H9 (cell line): ENCODE measurements at regions not wholly inside any gene's neighbourhood (a gene's known extent, or its start where the extent isn't known, plus 50 kb on each side); places are given as distances from the start of the nearest gene placed in this dataset.

Experiments used
- DNase-seq: peaks from one replicate; pipeline ENCODE4 v3.0.0-alpha.2; 2017
- H2AFZ ChIP-seq: one replicate; pipeline ENCODE4 v1.6.1; 2013; ENCODE audit warnings: mild to moderate bottlenecking, low read length, control low read depth, moderate library complexity
- H2AK5ac ChIP-seq: 2 replicates; pipeline ENCODE4 v1.6.1; 2013; ENCODE audit warnings: low read length, control low read depth, mixed read lengths; ENCODE audit not compliant: insufficient read length
- H2BK120ac ChIP-seq: one replicate; pipeline ENCODE4 v1.6.1; 2013; ENCODE audit warnings: low read depth, mild to moderate bottlenecking, low read length, control low read depth, inconsistent platforms; ENCODE audit not compliant: poor library complexity, severe bottlenecking
- H2BK12ac ChIP-seq: 2 replicates; pipeline ENCODE4 v1.6.1; 2013; ENCODE audit warnings: low read length, control low read depth, mixed read lengths, low read depth; ENCODE audit not compliant: insufficient read length
- H2BK15ac ChIP-seq: 2 replicates; pipeline ENCODE4 v1.6.1; 2013; ENCODE audit warnings: low read depth, low read length, control low read depth
- H2BK20ac ChIP-seq: one replicate; pipeline ENCODE4 v1.6.1; 2013; ENCODE audit warnings: low read depth, mild to moderate bottlenecking, low read length, control low read depth, inconsistent platforms; ENCODE audit not compliant: poor library complexity, severe bottlenecking
- H2BK5ac ChIP-seq: 2 replicates; pipeline ENCODE4 v1.6.1; 2013; ENCODE audit warnings: low read length, control low read depth, mixed read lengths; ENCODE audit not compliant: insufficient read length
- H3K14ac ChIP-seq: 2 replicates; pipeline ENCODE4 v1.6.1; 2013; ENCODE audit warnings: low read length, control low read depth; ENCODE audit not compliant: insufficient read depth
- H3K18ac ChIP-seq: 2 replicates; pipeline ENCODE4 v1.6.1; 2013; ENCODE audit warnings: low read depth, mild to moderate bottlenecking, mixed read lengths, low read length, control low read depth; ENCODE audit not compliant: insufficient read length
- H3K23ac ChIP-seq: 2 replicates; pipeline ENCODE4 v1.6.1; 2013; ENCODE audit warnings: low read length, control low read depth, mixed read lengths, low read depth; ENCODE audit not compliant: insufficient read length
- H3K23me2 ChIP-seq: 2 replicates; pipeline ENCODE4 v1.6.1; 2013; ENCODE audit warnings: low read depth, mild to moderate bottlenecking, mixed read lengths, low read length, control low read depth; ENCODE audit not compliant: insufficient read length, poor library complexity, severe bottlenecking
- H3K27ac ChIP-seq: 2 replicates; pipeline ENCODE4 v1.5.1; 2013; ENCODE audit warnings: low read length, control low read depth, mixed read lengths, low read depth; ENCODE audit not compliant: insufficient read length
- H3K27me3 ChIP-seq: 2 replicates; pipeline ENCODE4 v1.6.1; 2013; ENCODE audit warnings: low read length, control low read depth, inconsistent platforms; ENCODE audit not compliant: insufficient read depth
- H3K4ac ChIP-seq: 2 replicates; pipeline ENCODE4 v1.6.1; 2013; ENCODE audit warnings: low read depth, mild to moderate bottlenecking, control low read depth, inconsistent platforms, low read length, moderate library complexity
- H3K4me1 ChIP-seq: 2 replicates; pipeline ENCODE4 v1.6.1; 2013; ENCODE audit warnings: low read length, control low read depth, inconsistent platforms; ENCODE audit not compliant: insufficient read depth
- H3K4me2 ChIP-seq: 2 replicates; pipeline ENCODE4 v1.6.1; 2013; ENCODE audit warnings: low read length, control low read depth, mixed read lengths; ENCODE audit not compliant: insufficient read length, insufficient read depth
- H3K56ac ChIP-seq: 2 replicates; pipeline ENCODE4 v1.6.1; 2013; ENCODE audit warnings: low read depth, mild to moderate bottlenecking, mixed read lengths, low read length, control low read depth; ENCODE audit not compliant: insufficient read length
- H3K79me1 ChIP-seq: 2 replicates; pipeline ENCODE4 v1.6.1; 2013; ENCODE audit warnings: low read depth, mild to moderate bottlenecking, moderate library complexity, low read length, control low read depth, inconsistent platforms; ENCODE audit not compliant: insufficient read depth, poor library complexity, severe bottlenecking
- H3K79me2 ChIP-seq: 2 replicates; pipeline ENCODE4 v1.6.1; 2013; ENCODE audit warnings: low read length, control low read depth, inconsistent platforms; ENCODE audit not compliant: insufficient read depth
- H3K9ac ChIP-seq: 2 replicates; pipeline ENCODE4 v1.6.1; 2013; ENCODE audit warnings: low read length, control low read depth, mixed read lengths; ENCODE audit not compliant: insufficient read length; ENCODE audit errors: extremely low read depth
- H3K9me3 ChIP-seq: one replicate; pipeline ENCODE4 v1.6.1; 2013; ENCODE audit warnings: low read depth, low read length, inconsistent platforms; ENCODE audit not compliant: control insufficient read depth
- H3T11ph ChIP-seq: one replicate; pipeline ENCODE4 v1.6.1; 2013; ENCODE audit warnings: mild to moderate bottlenecking, low read length, control low read depth, inconsistent platforms
- H4K20me1 ChIP-seq: one replicate; pipeline ENCODE4 v1.6.1; 2013; ENCODE audit not compliant: control insufficient read depth, insufficient read length, insufficient read depth
- H4K5ac ChIP-seq: 2 replicates; pipeline ENCODE4 v1.6.1; 2013; ENCODE audit warnings: low read depth, mild to moderate bottlenecking, mixed read lengths, low read length, control low read depth; ENCODE audit not compliant: insufficient read length
- H4K8ac ChIP-seq: replicated peaks from 2 replicates; pipeline ENCODE4 v1.6.1; 2013; ENCODE audit warnings: low read length, control low read depth, mixed read lengths, low read depth; ENCODE audit not compliant: insufficient read length
- H4K91ac ChIP-seq: 2 replicates; pipeline ENCODE4 v1.6.1; 2013; ENCODE audit warnings: low read depth, mild to moderate bottlenecking, moderate library complexity, mixed read lengths, low read length, control low read depth; ENCODE audit not compliant: insufficient read length
- H3K27ac Mint-ChIP-seq, 3 experiments: 2 replicates in 2 of 3; 3 replicates in 1 of 3; pipeline ENCODE4 v1.8.0; 2020 to 2021; ENCODE audit warnings: mixed read lengths in 3 of 3, mild to moderate bottlenecking in 1 of 3, moderate library complexity in 1 of 3
- H3K27me3 Mint-ChIP-seq: 2 replicates; pipeline ENCODE4 v1.8.0; 2021; ENCODE audit warnings: low read depth, mild to moderate bottlenecking, moderate library complexity, mixed read lengths
- H3K36me3 Mint-ChIP-seq, 3 experiments: 2 replicates in 2 of 3; 3 replicates in 1 of 3; pipeline ENCODE4 v1.8.0; 2020 to 2021; ENCODE audit warnings: low read depth in 3 of 3, mixed read lengths in 3 of 3; ENCODE audit not compliant: insufficient read depth in 1 of 3
- H3K4me1 Mint-ChIP-seq, 2 experiments: 2 replicates each; pipeline ENCODE4 v1.8.0; 2020; ENCODE audit warnings: mixed read lengths in 2 of 2
- H3K4me3 Mint-ChIP-seq, 2 experiments: 2 replicates in 1 of 2; 3 replicates in 1 of 2; pipeline ENCODE4 v1.8.0; 2020 to 2021; ENCODE audit warnings: mild to moderate bottlenecking in 2 of 2, mixed read lengths in 2 of 2, moderate library complexity in 1 of 2
- H3K9me3 Mint-ChIP-seq, 2 experiments: 2 replicates in 1 of 2; 3 replicates in 1 of 2; pipeline ENCODE4 v1.8.0; 2020; ENCODE audit warnings: mild to moderate bottlenecking in 2 of 2, mixed read lengths in 2 of 2, moderate library complexity in 1 of 2
- WGBS: extraction: QIAGEN DNeasy Blood & Tissue Kit; methylation state at CpG from one replicate; pipeline ENCODE4 v1.1.7; 2013; ENCODE audit warnings: missing lambda C conversion rate, low lambda C conversion rate, mixed read lengths; ENCODE audit not compliant: insufficient read length; ENCODE audit errors: extremely low coverage; 5-methylcytosine and 5-hydroxymethylcytosine counted together
- TF ChIP-seq, protein P1 (sequence below): fragments of 200-600 bp; sonication (generic); conservative IDR thresholded peaks from 3 replicates; pipeline ENCODE4 v1.8.0; 2021; ENCODE audit warnings: antibody characterized with exemption, mild to moderate bottlenecking

DNA sequence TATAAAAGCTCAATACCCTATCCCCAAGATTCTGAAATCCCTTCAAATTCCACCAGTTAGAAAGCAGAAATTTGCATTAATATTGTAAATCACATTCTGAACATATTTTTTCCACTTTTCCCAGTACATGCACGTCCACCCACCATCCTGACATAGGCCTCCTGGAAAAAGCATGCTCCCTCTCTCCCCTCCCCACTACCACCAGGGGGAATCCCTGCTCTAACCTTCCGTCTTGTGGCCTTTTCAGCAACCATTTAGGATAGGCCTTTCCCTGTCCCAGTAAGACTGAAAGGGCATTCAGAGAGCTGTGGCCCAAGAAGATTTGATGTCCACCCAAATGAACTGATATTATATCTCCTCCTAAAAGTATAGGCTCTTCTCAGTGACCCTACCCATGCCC, 182.1 kb downstream of the ARRDC4 start:
- H2BK12ac ChIP-seq, result no peak overlapping the region
- no peaks in the 10 kb centered on the region for H3K9me3 ChIP-seq
- no peaks in the 10 kb centered on the region for H4K20me1 ChIP-seq
- no peaks in the 10 kb centered on the region for H3K79me2 ChIP-seq
- no peaks in the 10 kb centered on the region for H3K27me3 Mint-ChIP-seq
- H3K27ac ChIP-seq, result no peak overlapping the region
- no peak overlapping the region for H2BK5ac ChIP-seq
- H3K36me3 Mint-ChIP-seq, result no peaks in the 10 kb centered on the region
- peaks cover 20 to 24% of the 10 kb centered on the region in 2 experiments for H3K4me1 Mint-ChIP-seq
- H2BK15ac ChIP-seq, result no peak overlapping the region
- no peak overlapping the region for H3K23ac ChIP-seq
- H2AK5ac ChIP-seq, result no peak overlapping the region
- TF ChIP-seq, protein P1, sequence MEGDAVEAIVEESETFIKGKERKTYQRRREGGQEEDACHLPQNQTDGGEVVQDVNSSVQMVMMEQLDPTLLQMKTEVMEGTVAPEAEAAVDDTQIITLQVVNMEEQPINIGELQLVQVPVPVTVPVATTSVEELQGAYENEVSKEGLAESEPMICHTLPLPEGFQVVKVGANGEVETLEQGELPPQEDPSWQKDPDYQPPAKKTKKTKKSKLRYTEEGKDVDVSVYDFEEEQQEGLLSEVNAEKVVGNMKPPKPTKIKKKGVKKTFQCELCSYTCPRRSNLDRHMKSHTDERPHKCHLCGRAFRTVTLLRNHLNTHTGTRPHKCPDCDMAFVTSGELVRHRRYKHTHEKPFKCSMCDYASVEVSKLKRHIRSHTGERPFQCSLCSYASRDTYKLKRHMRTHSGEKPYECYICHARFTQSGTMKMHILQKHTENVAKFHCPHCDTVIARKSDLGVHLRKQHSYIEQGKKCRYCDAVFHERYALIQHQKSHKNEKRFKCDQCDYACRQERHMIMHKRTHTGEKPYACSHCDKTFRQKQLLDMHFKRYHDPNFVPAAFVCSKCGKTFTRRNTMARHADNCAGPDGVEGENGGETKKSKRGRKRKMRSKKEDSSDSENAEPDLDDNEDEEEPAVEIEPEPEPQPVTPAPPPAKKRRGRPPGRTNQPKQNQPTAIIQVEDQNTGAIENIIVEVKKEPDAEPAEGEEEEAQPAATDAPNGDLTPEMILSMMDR, result peak; percentile 63
- no peak overlapping the region for H3K14ac ChIP-seq
- no peak overlapping the region for H3K56ac ChIP-seq
- H3K18ac ChIP-seq, result no peak overlapping the region
- no peak overlapping the region for H2BK20ac ChIP-seq
- H4K91ac ChIP-seq, result no peak overlapping the region
- no peak overlapping the region for H3K4ac ChIP-seq
- no peaks in the 10 kb centered on the region for H3K27me3 ChIP-seq
- DNase-seq, result peak; percentile 45
- no peaks in the 10 kb centered on the region for H3K79me1 ChIP-seq
- H3K4me3 Mint-ChIP-seq, result no peak overlapping the region
- H3K4me2 ChIP-seq, result no peak overlapping the region
- H2AFZ ChIP-seq, result no peak overlapping the region
- H3K27ac Mint-ChIP-seq, result no peak overlapping the region
- no peak overlapping the region for H4K5ac ChIP-seq
- H2BK120ac ChIP-seq, result no peak overlapping the region
- no peaks in the 10 kb centered on the region for H3K4me1 ChIP-seq
- no peak overlapping the region for H4K8ac ChIP-seq
- no CpG with 5 or more reads among the region's 2 CpGs for WGBS
- H3T11ph ChIP-seq, result no peak overlapping the region
- no peak overlapping the region for H3K9ac ChIP-seq
- H3K23me2 ChIP-seq, result no peaks in the 10 kb centered on the region
- H3K9me3 Mint-ChIP-seq, result no peaks in the 10 kb centered on the region
